GM21529 (cell line): ENCODE measurements at regions not wholly inside any gene's neighbourhood (a gene's known extent, or its start where the extent isn't known, plus 50 kb on each side); places are given as distances from the start of the nearest gene placed in this dataset.
"Not testable (repeated sequence)": the region's sequence is repeated elsewhere in the genome, so short reads cannot be mapped to it uniquely, and the experiment has no call there.

Source experiments
- ATAC-seq: cut with Tn5 transposase; IDR thresholded peaks from one replicate; pipeline ENCODE4 v1.9.1; 2021; ENCODE audit not compliant: unreplicated experiment

DNA sequence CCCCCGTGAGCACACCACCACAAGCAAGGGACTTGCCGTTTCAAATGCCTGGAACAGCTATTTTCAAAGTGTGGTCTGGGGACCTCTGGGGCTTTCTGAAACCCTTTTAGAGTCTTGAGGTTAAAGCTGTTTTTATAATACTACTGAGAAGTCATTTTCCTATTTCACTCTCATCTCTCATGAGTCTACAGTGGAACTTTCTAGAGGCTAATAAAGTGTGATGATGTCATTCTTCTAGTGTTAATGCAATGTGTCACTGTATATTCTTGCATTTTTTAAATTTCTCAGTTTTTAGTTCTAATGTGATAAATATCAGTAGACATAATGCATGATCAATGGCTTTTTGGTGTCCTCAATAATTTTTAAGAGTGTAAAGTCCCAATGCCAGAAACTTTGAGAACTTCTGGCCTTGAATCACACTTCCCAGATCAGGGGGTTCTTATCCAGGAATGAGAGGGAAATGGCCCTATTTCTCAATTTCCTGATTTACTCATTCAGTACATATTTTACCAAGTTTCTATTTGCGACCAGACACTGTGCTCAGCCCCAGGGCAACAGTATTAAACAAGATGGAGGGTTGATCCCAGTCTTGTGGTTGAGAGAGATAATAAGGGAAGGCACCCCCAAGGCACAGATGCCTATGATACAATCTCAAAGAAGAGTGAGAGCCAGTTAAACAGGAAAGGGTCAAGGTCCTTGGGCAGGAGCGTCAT, 444.0 kb downstream of the HS3ST3B1 start:
- ATAC-seq, result peak; percentile 51

DNA sequence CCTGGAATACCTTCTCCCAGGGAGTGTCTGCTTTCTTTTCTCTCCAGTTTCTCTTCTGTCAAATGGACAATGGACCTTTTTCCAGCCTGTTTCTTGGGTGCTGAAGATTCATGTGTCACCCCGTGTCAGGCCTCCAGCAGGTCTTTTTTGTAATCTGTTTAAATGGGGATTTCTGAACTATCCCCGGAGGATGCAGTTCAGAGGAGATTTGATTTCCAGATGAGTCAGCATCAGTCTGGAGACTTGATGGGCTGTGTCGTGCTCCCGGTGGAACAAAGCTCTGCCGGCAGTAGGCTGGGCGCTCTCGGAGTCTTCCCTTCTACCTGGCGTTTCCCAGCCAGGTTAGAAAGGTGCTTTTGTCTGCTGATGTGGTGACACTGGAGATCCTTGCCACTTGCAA, 440.6 kb downstream of the HS3ST3B1 start:
- ATAC-seq, result no peak

DNA sequence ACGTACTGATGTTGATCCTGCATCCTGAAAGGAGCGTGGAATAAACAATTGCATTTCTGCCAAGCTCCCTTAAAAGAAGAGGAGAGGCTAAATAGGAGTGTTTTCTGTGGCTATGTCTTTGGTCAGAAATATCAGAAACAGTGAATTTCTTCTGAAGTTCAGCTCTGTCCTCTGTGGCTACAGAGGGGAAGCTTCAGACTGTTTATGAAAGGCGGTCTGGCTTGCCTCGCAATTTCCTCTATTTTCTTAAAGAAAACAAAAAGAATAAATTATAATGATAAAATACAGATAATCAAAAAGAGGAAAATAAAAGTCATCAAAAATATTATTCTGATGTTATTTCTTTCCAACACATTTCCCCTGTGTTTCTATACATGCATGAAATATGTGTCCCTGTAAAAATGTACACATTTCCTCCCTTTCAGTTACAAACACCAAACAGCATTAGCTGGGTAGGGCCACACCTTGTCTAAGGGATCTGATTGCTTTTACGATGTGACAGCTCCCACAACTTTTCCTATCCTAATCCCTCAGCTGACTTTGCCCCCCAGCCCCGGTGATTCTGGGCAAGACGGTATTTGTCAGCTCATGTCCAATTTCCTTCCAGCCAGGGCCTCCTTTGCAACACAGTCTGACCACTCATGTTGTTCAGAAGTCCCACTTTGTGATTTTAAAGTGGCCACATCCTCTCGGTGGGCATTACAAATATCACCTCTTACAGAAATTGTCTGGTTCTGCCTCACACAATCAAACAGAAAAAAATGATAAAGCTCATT, 439.0 kb downstream of the HS3ST3B1 start:
- ATAC-seq, result no peak

DNA sequence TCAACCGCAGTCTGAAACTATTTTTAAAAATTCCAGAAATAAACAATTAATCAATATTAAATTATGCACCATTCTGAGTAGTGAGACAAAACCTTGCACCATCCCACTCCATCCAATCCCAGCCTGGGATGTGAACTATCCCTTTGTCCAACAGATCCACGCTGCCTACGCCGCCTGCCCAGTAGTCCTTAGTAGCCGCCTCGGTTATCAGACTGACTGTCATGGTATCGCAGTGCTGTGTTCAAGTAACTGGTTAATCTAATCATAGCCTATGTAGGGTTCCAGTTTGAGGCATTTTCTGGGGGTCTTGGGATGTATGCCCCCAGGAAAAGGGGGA, 437.7 kb downstream of the HS3ST3B1 start:
- no peak for ATAC-seq

DNA sequence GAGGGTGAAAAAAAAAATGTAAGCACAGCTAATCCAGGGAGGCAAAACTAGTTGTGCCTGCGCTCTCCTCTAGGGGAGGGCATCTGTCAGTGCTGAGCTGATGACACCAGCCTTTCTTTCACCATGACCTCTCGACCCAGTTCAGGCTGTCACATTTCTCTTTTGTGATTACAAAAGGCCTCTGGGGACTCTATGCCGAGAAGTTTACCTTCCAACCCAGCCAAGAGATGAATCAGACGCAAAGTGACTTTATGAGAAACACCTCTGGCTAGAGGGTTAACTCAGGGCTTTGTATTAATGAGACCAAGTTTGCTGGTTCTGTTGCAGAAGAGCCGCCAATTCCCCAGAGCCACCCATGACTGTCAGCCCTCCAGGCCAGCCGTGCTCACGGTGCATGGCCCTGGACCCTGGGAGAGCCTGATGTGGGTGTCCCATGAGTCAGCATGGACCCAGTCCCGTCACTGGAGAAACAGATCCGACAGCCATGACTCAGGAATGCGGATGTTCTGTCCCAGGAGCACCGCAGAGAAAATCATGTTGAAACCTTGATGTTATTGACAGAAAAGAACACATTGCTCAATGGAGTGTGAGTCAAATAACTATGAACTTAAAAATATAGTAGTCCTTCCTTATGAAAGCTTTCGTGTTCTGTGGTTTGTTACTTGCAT, 437.2 kb downstream of the HS3ST3B1 start:
- ATAC-seq, result peak; percentile 81

DNA sequence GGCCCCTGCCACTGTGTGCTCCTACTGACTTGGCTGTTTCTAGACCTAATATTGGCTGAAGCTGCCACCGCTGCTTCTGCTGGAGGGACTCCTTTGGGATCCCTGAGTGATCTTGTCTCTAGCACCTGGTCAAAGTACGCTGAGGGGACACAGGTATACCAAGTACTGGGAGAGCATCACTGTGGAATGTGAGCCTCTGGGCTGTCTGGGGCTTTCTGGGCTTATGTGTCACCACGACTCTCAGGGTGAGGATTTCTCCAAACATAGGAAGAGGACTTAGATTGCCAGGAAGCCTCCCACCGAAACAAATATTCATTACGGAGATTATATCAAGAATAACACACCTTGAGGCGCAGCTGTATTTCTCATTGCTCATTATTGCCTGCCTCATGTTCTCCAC, 435.8 kb downstream of the HS3ST3B1 start:
- ATAC-seq, result no peak

DNA sequence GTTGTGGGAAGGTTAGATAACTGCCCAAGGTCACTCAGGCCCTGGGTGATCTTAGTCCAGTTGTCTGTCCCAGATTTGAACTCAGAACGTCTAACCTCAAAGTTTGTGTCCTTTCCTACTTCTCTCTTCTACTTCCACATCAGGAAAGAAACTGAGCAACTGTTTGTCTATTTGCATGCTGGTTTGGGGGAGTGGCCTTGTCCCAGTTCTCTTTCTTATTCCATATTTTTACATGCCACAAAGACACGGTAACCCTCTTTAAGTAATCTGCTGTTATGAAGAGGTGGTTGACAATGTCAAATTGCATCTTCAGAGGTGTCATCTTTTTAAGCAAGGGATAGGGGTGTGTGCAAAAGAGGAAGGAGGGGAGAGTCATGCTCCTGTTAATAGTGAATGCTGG, 432.5 kb downstream of the HS3ST3B1 start:
- no peak for ATAC-seq

DNA sequence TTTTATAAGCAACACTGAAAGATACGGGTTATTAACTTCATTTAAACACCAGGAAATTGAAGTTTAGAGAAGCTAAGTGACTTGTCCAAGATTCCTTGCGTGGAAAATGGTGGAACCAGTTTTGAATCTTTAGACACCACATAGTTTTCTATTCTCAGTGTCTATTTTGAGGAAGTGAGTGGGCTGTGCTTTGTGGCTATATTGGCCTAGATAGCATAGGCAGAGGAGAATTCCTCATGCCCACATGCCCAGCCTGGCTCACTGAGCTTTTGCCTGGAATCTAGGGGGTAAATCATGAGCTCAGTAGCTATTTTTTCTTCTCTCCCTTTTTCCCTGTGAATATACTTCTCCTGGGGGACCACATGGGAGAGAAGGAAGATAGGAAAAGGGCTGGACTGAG, 431.3 kb downstream of the HS3ST3B1 start:
- ATAC-seq, result no peak

DNA sequence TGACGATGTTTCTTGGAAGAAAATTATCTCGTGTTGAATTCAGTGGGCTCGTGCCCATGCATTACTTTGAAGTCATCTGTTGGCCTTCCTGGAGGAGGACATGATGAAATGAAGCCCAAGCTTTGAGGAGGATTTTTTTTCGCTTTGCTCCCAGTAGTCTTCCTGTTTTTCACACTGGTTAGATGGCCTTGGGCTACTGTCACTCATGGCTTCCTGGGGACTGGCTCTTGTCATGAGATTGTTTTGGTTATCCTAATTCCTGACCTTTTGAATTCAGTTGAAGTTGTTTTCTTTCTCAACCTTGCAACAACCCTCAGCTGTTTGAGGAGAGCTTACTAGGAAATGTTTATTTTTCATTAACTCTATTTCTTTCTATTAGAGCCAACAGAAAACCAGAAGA, 430.7 kb downstream of the HS3ST3B1 start:
- no peak for ATAC-seq

DNA sequence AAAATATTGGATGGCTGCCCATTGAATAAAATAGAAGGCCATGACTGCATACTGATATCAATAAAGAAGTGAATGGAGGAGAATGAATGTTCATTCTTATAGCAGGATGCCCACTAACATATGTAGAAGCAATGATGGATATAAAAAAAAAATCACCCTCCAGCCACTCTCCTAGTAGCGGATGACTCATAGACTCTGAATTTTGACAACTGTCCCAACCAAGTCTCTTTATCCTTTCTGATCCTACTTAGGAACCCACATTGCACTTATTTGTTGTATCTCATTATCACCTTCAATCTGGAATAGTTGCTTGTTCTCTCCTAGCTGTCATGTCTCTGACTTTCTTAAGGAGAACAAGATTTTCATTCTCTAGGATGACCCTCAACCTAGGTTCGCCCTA, 429.9 kb downstream of the HS3ST3B1 start:
- no peak for ATAC-seq

DNA sequence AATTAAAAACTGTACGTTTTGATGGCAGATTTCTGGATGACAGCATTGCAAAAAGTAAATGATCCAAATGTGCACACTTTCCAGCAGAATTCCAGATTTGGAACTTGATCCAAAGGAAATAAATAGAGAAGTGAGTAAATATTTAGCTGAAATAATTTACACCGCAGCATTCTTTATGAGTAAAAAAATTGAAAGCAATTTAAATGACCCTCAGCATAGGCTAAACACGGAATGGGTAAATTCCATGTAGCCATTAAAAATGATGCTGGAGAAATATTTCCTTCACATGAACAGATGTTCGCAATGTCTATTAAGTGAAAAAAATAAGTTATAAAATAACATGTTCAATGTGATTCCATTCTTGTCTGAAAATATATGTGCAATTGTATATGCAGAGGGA, 424.8 kb downstream of the HS3ST3B1 start:
- no peak for ATAC-seq

DNA sequence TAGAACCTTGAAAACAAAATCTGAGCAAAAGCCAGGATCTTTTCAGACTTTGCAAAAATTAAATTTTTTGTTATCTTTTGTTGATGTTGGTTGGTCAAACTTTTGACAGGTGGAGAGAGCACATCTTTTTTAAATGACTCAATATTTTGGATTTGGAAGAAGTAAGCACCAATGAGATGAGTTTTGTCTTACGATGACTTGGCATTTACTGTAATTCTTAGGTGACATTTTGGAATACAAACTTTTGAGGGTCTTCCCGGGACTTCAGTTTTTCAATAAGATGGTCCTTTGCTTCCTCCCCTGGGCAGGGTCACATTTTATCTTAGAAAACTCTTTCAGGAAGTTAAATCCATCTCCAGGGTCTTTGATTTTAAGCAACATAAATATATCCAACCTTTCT, 423.9 kb downstream of the HS3ST3B1 start:
- no peak for ATAC-seq

DNA sequence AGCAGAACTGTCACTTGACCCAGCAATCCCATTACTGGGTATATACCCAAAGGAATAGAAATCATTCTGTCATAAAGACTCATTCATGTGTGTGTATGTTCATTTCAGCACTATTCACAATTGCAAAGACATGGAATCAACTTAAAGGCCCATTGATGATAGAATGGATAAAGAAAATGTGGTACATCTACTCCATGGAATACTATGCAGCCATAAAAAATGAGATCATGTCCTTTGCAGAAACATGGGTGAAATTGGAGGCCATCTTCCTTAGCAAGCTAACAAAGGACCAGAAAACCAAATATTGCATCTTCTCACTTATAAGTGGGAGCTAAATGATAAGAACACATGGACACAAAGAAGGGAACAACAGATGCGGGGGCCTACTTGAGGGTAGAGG, 422.5 kb downstream of the HS3ST3B1 start:
- not testable (repeated sequence) for ATAC-seq

DNA sequence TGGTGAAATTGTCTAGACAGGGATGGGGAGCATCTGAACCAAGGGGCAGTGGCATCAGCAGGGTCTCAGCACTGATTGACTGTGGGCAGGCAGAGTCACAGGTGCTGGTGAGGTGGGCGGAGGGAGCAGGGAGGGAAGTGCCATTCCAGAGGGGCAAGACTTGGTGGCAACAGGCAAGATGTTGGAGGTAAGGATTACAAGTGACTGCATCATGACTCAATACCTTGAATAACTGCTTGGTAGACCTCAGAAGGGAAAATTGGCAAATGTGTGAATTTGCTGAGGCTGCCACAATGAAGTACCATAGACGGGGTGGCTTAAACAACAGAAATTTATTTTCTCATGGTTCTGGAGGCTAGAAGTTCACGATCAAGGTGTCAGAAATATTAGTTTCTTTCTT, 419.1 kb downstream of the HS3ST3B1 start:
- ATAC-seq, result no peak

DNA sequence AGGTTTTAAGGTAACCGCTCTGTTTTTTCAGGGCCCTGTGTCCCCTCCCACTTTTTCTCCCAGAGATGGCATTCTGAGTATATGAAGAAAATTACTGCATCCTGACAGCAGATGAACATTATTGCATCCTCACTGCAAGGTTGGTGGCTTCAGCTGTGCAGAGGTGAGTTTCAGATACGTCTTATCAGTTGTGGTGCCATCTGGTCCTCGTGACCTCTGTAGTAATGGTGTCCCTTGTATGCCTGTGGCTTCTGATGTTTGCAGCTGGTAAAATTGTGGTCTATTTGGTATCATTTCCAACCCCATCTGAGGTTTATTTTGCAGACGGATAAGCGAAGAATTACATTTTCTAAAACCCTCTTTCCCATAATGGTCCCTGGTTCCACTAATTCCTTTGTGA, 417.0 kb downstream of the HS3ST3B1 start:
- ATAC-seq, result no peak

DNA sequence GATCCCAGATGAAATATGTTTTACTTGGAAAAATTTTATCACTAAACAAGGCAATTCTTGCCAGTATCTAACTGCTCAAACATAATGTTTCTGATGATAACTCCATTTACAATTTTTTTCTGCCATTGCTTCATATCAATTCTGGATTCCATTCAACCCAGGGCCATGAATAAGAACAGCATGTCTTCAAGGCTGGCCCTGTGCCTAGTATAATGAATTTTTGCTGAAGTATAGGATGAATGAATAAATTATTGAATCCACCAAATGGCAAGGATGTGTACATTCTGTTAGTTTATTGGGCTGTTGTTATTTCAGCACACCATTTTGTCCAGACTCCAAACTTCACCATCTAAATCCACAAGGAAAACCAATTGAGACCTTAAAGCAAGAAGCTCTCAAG, 414.7 kb downstream of the HS3ST3B1 start:
- ATAC-seq, result no peak

DNA sequence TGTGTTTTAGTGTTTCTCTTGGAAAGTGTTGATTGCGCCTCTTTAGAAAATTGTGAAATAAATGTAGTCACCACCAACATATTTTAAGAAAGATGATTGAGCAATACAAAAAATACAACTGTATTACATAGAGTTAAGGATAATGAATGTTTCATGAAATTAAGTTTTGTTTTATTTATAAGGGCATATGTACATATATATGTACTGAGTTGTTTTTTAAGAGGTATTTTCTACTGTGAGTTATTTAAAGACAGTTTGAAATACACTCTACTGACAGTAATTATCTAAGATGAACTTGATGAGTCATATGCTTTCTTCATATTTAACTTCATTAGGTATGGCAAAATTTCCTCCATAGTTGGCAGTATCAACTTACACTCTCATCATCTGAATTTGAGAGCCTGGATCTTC, 411.7 kb downstream of the HS3ST3B1 start:
- ATAC-seq, result no peak

DNA sequence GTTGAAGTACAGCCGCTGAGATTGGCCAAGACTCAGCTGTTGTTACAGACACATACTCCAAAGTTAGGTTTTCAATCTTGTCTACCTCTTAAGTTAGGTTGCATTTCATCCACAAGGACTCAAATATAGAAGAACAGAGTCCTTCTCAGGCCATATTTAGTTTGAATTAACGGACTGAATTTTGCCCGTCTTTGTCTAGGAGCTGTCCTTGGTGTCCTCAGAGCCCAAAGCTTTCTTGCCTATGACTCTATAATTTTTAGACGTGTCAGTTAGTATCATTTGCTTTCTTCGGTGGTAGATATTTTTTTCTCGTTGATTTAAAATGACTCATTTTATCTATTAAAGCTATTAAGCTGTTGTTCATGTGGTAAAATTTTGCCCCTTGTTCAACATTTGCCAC, 403.2 kb downstream of the HS3ST3B1 start:
- ATAC-seq, result no peak

DNA sequence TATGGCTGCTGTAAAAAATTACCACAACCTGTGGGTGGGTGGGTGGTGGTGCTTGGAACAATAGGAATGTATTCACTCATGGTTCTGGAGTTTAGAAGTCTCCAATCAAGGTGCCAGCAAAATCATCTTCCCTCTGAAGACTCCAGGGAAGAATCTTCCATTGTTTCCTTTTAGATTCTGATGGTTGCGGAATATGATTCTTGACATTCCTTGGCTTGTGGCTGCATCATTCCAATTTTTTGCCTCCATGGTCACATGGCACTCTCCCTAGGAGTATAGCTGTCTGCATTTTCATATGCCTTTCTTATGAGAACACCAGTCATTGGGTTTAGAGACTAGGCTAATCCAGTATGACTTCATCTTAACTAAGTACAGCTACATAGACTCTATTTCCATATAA, 401.0 kb downstream of the HS3ST3B1 start:
- no peak for ATAC-seq

DNA sequence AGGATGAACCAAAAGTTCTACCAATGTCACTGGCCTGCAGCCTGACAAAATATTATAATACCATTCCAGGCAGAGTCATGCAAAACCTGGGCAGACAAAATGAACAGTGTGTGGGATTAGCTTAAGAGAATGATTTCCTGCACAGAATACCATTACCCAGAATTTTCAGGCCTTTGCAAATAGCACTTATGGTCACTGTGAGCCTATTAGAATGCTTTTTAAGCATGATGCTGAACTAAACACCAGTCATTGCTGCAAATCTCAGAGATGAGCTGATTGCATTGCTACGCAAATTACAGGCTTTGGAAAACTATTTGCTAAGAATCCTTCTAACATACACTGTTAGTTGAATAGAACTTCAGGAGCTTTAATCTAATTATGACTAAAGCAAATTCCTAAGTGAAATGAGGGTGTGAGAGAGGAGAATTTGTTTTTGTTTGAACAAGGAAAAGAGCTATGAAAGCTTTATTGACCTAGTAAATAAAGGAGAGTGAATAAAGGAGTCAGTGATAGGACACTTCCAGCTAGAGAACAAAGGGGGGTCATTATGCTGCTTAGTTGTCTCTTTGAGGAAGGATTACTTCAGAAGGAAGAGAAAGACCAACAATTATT, 398.8 kb downstream of the HS3ST3B1 start:
- ATAC-seq, result no peak

DNA sequence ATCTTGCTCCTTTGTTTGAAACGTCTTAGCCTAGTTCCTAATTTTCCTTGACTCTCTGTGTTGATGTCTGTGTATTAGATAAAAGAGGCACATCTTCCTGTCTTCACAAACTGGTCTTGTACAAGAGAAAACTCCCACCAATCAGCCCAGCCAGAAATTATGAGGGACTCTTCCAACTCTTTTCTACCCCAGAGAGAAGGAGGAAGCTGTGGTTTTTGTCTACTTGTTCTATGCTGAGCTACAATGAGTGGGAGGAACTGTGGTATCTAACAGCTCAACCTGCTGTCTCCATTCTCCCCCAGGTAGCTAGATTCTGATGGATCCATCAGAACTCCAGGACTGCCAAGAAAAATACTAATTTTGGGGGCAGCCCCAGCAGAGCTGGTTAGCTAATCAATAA, 392.5 kb downstream of the HS3ST3B1 start:
- no peak for ATAC-seq

DNA sequence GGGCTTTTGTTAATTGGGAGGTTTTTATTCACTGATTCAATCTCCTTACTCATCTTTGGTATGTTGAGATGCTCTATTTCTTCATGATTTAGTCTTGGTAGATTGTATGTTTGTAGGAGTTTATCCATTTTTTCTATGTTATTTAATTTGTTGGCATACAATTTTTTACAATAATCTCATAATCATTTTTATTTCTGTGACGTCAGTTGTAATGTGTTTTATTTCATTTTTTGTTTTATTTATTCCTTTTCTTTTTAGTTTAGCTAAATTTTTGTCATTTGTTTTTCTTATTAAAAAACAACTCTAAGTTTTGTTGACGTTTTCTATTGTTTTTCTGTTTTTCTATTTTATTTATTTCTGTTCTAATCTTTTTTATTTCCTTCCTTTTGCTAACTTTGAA, 389.8 kb downstream of the HS3ST3B1 start:
- ATAC-seq, result no peak
